PC-3 (cell line): ENCODE measurements at regions not wholly inside any gene's neighbourhood (a gene's known extent, or its start where the extent isn't known, plus 50 kb on each side); places are given as distances from the start of the nearest gene placed in this dataset.

Source experiments
- ATAC-seq: fragments of 200-7000 bp; cut with Tn5 transposase; 2 replicates; pipeline ENCODE4 v1.9.1; 2020; ENCODE audit warnings: mild to moderate bottlenecking, moderate library complexity
- BruUV-seq: library from RNA; stranded (reverse); fragments of 400-500 nt; replicated peaks from 2 replicates; lab custom pipeline; 2021; lab: Mats Ljungman, UMichigan
- CTCF ChIA-PET: fragments of 300-600 bp; sonication (Branson Sonifier 250); formaldehyde crosslinking; loops from one replicate; lab custom pipeline; 2022; ENCODE audit warnings: antibody characterized with exemption; lab: Charles Lee
- POLR2A ChIA-PET: fragments of 300-600 bp; sonication (Branson Sonifier 250); formaldehyde crosslinking; loops from one replicate; lab custom pipeline; 2022; ENCODE audit warnings: antibody characterized with exemption; ENCODE audit not compliant: unreplicated experiment; lab: Charles Lee
- DNase-seq: peaks from one replicate; pipeline ENCODE4 v3.0.0-alpha.2; 2015
- H2AFZ ChIP-seq: fragments of 300-600 bp; sonication (generic); 2 replicates; pipeline ENCODE4 v1.6.0; 2016; ENCODE audit warnings: antibody characterized with exemption, low read length
- H3F3A ChIP-seq: fragments of 300-600 bp; sonication (generic); one replicate; pipeline ENCODE4 v1.6.0; 2017; ENCODE audit warnings: antibody characterized with exemption, low read length, control low read depth, mild to moderate bottlenecking; ENCODE audit not compliant: unreplicated experiment
- H3K27ac ChIP-seq: fragments of 300-600 bp; sonication (generic); 2 replicates; pipeline ENCODE4 v1.5.1; 2016; ENCODE audit warnings: mild to moderate bottlenecking, low read length
- H3K27me3 ChIP-seq: fragments of 300-600 bp; sonication (generic); 2 replicates; pipeline ENCODE4 v1.6.1; 2016; ENCODE audit warnings: low read length, mixed read lengths
- H3K36me3 ChIP-seq: fragments of 300-600 bp; sonication (generic); 2 replicates; pipeline ENCODE4 v1.6.1; 2016; ENCODE audit warnings: low read depth, mixed run types, low read length, mixed read lengths
- H3K4me1 ChIP-seq: fragments of 300-600 bp; sonication (generic); 2 replicates; pipeline ENCODE4 v1.5.1; 2016; ENCODE audit warnings: low read length; ENCODE audit not compliant: insufficient read depth
- H3K4me2 ChIP-seq: fragments of 300-600 bp; sonication (generic); 2 replicates; pipeline ENCODE4 v1.6.0; 2016; ENCODE audit warnings: low read length
- H3K4me3 ChIP-seq: fragments of 300-600 bp; sonication (generic); 2 replicates; pipeline ENCODE4 v1.5.1; 2016; ENCODE audit warnings: mild to moderate bottlenecking, low read length, mixed read lengths
- H3K79me2 ChIP-seq: fragments of 300-600 bp; sonication (generic); 2 replicates; pipeline ENCODE4 v1.6.1; 2017; ENCODE audit warnings: low read length, mixed read lengths
- H3K9ac ChIP-seq: fragments of 300-600 bp; sonication (generic); 2 replicates; pipeline ENCODE4 v1.6.0; 2016; ENCODE audit warnings: mild to moderate bottlenecking, low read length
- H3K9me2 ChIP-seq: fragments of 300-600 bp; sonication (generic); replicated peaks from 2 replicates; pipeline ENCODE4 v1.6.1; 2016; ENCODE audit warnings: mixed run types, low read length, mixed read lengths
- H3K9me3 ChIP-seq: fragments of 300-600 bp; sonication (generic); 2 replicates; pipeline ENCODE4 v1.6.1; 2016; ENCODE audit warnings: low read length, mixed read lengths
- H4K20me1 ChIP-seq: fragments of 300-600 bp; sonication (generic); 2 replicates; pipeline ENCODE4 v1.6.1; 2016; ENCODE audit warnings: low read length, mixed read lengths
- EZH2 ChIP-seq: fragments of 300-600 bp; sonication (generic); IDR thresholded peaks from one replicate; pipeline ENCODE4 v1.6.1; 2017; ENCODE audit warnings: antibody characterized with exemption, mild to moderate bottlenecking, low read length; ENCODE audit not compliant: unreplicated experiment
- EZH2phosphoT487 ChIP-seq: fragments of 300-600 bp; sonication (generic); IDR thresholded peaks from 2 replicates; pipeline ENCODE4 v1.6.1; 2018; ENCODE audit warnings: mild to moderate bottlenecking, antibody characterized with exemption, low read length, borderline replicate concordance
- intact Hi-C: fragments of 100-400 bp; cut with micrococcal nuclease; formaldehyde crosslinking; loops from 2 replicates; pipeline ENCODE4 v1.9.0; 2023
- TF ChIP-seq, protein P1 (sequence below): fragments of 300-600 bp; sonication (generic); conservative IDR thresholded peaks from 2 replicates; pipeline ENCODE4 v1.5.1; 2017; ENCODE audit warnings: antibody characterized with exemption, low read depth, mild to moderate bottlenecking, low read length

DNA sequence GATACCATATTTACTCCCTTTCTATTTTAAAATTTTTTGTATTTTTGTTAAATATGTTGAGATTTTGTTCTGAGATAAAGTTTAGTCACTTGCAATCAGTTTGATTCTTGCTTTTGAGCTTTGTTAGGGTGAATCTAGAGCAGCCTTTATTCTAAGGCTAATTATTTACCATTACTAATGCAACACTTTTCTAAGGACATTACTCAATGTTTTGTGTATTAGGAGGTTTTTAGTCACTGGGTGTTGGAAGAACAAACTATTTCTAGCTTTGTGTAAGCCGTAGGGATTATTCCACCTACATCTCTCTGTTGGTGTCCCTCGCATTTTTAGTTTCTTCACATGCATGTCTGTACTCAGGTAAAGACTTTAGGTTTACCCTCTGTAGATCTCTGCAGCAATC, 379.5 kb upstream of the CD180 start:
- POLR2A ChIA-PET = no interaction called here
- no peak overlapping the region for H3K4me3 ChIP-seq
- H3K27me3 ChIP-seq = no peaks in the 10 kb centered on the region
- H3K4me1 ChIP-seq = peaks cover 10% of the 10 kb centered on the region; the same call in 1 of the 2 replicates
- CTCF ChIA-PET = no interaction called here
- no peaks in the 10 kb centered on the region for H3K9me3 ChIP-seq
- no TSS peak for BruUV-seq
- TF ChIP-seq, protein P1, sequence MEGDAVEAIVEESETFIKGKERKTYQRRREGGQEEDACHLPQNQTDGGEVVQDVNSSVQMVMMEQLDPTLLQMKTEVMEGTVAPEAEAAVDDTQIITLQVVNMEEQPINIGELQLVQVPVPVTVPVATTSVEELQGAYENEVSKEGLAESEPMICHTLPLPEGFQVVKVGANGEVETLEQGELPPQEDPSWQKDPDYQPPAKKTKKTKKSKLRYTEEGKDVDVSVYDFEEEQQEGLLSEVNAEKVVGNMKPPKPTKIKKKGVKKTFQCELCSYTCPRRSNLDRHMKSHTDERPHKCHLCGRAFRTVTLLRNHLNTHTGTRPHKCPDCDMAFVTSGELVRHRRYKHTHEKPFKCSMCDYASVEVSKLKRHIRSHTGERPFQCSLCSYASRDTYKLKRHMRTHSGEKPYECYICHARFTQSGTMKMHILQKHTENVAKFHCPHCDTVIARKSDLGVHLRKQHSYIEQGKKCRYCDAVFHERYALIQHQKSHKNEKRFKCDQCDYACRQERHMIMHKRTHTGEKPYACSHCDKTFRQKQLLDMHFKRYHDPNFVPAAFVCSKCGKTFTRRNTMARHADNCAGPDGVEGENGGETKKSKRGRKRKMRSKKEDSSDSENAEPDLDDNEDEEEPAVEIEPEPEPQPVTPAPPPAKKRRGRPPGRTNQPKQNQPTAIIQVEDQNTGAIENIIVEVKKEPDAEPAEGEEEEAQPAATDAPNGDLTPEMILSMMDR = no peak
- TF ChIP-seq EZH2phosphoT487 (no peak), EZH2 (no peak)
- no peak overlapping the region for H3K27ac ChIP-seq
- intact Hi-C loops = no loop called here
- no peak overlapping the region for H2AFZ ChIP-seq
- no peaks in the 10 kb centered on the region for H3K79me2 ChIP-seq
- no peak for ATAC-seq
- H3K9me2 ChIP-seq = no peaks in the 10 kb centered on the region
- H4K20me1 ChIP-seq = no peaks in the 10 kb centered on the region
- H3K36me3 ChIP-seq = no peaks in the 10 kb centered on the region
- DNase-seq = no peak
- no peak overlapping the region for H3K9ac ChIP-seq
- no peaks in the 10 kb centered on the region for H3F3A ChIP-seq
- no peak overlapping the region for H3K4me2 ChIP-seq

DNA sequence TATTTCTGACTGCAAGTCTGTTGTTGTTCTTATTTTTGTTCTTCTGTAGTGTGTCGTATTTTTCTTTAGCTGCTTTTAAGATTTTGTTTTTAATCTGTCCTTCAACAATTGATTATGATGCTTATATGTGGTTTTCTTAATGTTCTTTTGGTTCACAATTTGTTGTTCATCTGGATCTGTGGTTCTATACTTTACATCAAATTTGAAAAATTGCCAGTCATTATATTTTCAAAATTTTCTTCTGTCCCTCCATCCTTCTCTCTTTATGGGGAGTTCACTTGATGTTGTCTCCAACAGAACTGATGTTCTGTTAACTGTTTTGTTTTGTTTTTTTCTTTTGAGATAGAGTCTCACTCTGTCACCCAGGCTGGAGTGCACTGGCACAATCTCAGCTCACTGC, 378.5 kb upstream of the CD180 start:
- Histone ChIP-seq H3K4me2 (no peak overlapping the region), H3K4me3 (no peak overlapping the region), H4K20me1 (no peaks in the 10 kb centered on the region), H3K36me3 (no peaks in the 10 kb centered on the region), H3K27me3 (no peaks in the 10 kb centered on the region), H3K9me3 (no peaks in the 10 kb centered on the region), H3K9me2 (no peaks in the 10 kb centered on the region), H3F3A (no peaks in the 10 kb centered on the region), H3K79me2 (no peaks in the 10 kb centered on the region), H2AFZ (no peak overlapping the region), H3K4me1 (peaks cover 10% of the 10 kb centered on the region; the same call in 1 of the 2 replicates), H3K9ac (no peak overlapping the region), H3K27ac (no peak overlapping the region)
- DNase-seq (no peak), ATAC-seq (no peak)
- no peak for TF ChIP-seq EZH2phosphoT487
- TF ChIP-seq EZH2 = no peak
- TF ChIP-seq, protein P1 = no peak
- BruUV-seq = no TSS peak
- ChIA-PET CTCF (no interaction called here), POLR2A (no interaction called here)
- intact Hi-C loops = no loop called here

DNA sequence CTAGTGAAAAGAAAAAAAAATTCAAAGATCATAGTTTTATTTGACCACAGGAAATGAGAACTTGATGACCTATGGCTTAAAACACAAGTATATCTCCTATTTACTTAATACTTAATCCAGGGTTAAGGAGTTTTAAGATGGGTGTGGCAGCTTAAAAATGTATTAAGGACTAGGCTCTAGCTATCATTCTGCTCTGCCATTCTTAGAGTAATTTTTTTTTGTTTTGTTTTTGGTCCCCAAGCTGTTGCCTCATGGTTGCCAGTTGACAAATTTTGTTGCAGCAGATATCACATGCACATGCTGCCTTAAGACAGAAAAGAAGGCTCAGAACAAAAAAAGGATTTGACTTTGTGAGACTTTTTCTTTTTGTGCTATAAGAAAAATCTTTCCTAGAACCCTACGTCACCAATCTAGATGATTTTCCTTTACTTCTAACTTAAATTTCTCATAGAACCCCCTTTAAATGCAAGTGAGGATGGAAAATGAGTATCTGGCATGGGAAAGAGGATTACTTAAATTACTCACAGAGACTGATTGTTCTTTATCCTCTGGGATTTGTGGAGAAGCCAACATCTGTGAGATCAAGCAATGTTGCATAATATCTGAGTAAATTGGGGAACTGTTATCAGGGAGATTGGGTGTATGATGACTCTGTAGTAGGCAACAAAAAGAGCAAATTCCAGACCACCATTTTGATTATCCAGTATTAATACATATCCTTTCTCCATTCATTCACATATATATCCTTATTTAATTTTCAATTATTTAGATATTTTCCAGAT, 364.7 kb upstream of the CD180 start:
- H4K20me1 ChIP-seq = no peaks in the 10 kb centered on the region
- DNase-seq (no peak), ATAC-seq (no peak)
- intact Hi-C loops = no loop called here
- H3K9me2 ChIP-seq = no peaks in the 10 kb centered on the region
- no peaks in the 10 kb centered on the region for H3K4me1 ChIP-seq
- H3K4me3 ChIP-seq = no peak overlapping the region
- BruUV-seq = no TSS peak
- POLR2A ChIA-PET = no interaction called here
- no peaks in the 10 kb centered on the region for H3K79me2 ChIP-seq
- H3K27ac ChIP-seq = no peak overlapping the region
- TF ChIP-seq EZH2 = no peak
- no peak for TF ChIP-seq EZH2phosphoT487
- TF ChIP-seq, protein P1 = no peak
- no peaks in the 10 kb centered on the region for H3K36me3 ChIP-seq
- no peaks in the 10 kb centered on the region for H3K27me3 ChIP-seq
- H2AFZ ChIP-seq = no peak overlapping the region
- no peaks in the 10 kb centered on the region for H3K9me3 ChIP-seq
- H3F3A ChIP-seq = no peaks in the 10 kb centered on the region
- CTCF ChIA-PET = no interaction called here
- no peak overlapping the region for H3K4me2 ChIP-seq
- no peak overlapping the region for H3K9ac ChIP-seq
